Lower leg skin (tissue), 4 donors: ENCODE measurements at regions not wholly inside any gene's neighbourhood (a gene's known extent, or its start where the extent isn't known, plus 50 kb on each side); places are given as distances from the start of the nearest gene placed in this dataset.

ENCODE experiments used
- DNase-seq, 2 donors: peaks; one replicate each; pipeline ENCODE4 v3.0.0-alpha.2; 2019; ENCODE audit warnings: low spot score in 2 of 2
- H3K4me3 ChIP-seq: fragments of 200-600 bp; sonication (generic); 2 replicates; pipeline ENCODE4 v1.5.1; 2017; ENCODE audit warnings: mild to moderate bottlenecking, low read depth; ENCODE audit not compliant: poor library complexity, severe bottlenecking
- POLR2A ChIP-seq, 2 donors: fragments of 450-650 bp; IDR thresholded peaks; one replicate each; pipeline ENCODE4 v1.6.1; 2016 to 2017; ENCODE audit warnings: antibody characterized with exemption in 2 of 2, mild to moderate bottlenecking in 1 of 2, moderate library complexity in 1 of 2
- WGBS, 2 donors: methylation state at CpG; one replicate each; pipeline ENCODE4 v1.1.5; 2018; 5-methylcytosine and 5-hydroxymethylcytosine counted together
- intact Hi-C: fragments of 100-400 bp; cut with DNase I; formaldehyde crosslinking; loops from one replicate; pipeline ENCODE4 v1.15.0; 2023; ENCODE audit warnings: low total_unique reads
- TF ChIP-seq, protein P1 (sequence below), 3 donors: fragments of 450-650 bp; IDR thresholded peaks; one replicate each; pipeline ENCODE4 v1.5.1; 2016; ENCODE audit warnings: antibody characterized with exemption in 3 of 3, mild to moderate bottlenecking in 3 of 3, moderate library complexity in 2 of 3

DNA sequence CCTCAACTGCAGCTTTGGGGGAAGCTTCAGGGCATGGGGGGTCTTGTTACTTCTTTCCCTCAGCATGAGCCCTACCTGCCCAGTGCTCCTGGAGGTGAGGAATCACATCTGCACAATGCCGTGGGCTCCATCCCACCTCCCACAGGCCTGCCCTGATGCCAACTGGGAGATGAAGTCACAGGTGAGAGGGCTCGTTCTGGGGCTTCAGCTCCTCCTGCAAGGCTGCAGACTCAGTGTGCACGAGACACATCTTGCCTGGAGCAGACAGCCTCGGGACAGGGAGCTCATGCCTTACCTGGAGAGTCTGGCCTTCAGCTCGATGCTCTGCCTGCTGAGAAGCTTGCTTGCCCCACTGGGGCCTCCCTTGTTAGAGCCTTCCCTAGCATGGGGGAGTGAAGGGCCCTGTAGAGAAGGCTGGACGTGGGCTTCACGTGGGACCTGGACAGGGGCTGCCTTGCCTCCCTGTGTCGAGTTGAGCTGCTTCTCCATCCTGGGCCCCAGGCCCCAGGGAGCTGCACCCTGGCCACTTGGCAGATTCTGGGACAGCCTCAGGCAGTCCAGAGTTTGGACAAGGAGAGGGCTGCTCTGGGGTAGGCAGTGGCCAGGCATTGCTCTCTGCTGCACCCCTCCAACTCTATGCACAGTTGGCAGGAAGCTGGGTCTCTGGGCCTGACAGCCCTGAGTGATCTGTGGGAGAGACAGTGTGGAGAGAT lies 171.4 kb downstream of the KIF26A start:
- intact Hi-C loops: no loop called here
- no peak for DNase-seq
- no peak for TF ChIP-seq POLR2A (IDR thresholded peaks at IDR 0.05)
- TF ChIP-seq, protein P1, sequence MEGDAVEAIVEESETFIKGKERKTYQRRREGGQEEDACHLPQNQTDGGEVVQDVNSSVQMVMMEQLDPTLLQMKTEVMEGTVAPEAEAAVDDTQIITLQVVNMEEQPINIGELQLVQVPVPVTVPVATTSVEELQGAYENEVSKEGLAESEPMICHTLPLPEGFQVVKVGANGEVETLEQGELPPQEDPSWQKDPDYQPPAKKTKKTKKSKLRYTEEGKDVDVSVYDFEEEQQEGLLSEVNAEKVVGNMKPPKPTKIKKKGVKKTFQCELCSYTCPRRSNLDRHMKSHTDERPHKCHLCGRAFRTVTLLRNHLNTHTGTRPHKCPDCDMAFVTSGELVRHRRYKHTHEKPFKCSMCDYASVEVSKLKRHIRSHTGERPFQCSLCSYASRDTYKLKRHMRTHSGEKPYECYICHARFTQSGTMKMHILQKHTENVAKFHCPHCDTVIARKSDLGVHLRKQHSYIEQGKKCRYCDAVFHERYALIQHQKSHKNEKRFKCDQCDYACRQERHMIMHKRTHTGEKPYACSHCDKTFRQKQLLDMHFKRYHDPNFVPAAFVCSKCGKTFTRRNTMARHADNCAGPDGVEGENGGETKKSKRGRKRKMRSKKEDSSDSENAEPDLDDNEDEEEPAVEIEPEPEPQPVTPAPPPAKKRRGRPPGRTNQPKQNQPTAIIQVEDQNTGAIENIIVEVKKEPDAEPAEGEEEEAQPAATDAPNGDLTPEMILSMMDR (IDR thresholded peaks at IDR 0.05): no peak
- WGBS, 2 donors: 90 to 94% methylated on average over 2 to 5 of the region's 8 CpGs
- no peak overlapping the region for H3K4me3 ChIP-seq

DNA sequence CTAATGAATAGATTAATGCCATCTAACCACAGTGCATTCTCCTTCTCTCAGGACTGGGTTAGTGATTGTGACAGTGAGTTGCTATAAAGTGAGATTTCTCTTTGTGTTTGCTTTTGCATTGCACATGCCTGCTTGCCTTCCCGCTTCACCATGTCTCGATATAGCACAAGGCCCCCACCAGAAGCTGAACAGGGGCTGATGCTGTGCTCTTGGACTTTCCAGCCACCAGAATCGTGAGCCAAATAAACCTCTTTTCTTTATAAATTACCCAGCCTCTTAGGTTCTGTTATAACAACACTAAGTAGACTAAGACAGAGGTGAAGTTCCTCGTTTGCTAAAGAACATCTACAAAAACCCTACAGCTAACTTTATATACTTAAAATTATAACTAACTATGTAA lies 173.0 kb downstream of the KIF26A start:
- no peak overlapping the region for H3K4me3 ChIP-seq
- intact Hi-C loops: no loop called here
- 68 to 73% methylated on average over 4 of the region's 4 CpGs for WGBS, 2 donors
- no peak for TF ChIP-seq POLR2A (IDR thresholded peaks at IDR 0.05)
- TF ChIP-seq, protein P1 (IDR thresholded peaks at IDR 0.05): no peak
- DNase-seq: no peak

DNA sequence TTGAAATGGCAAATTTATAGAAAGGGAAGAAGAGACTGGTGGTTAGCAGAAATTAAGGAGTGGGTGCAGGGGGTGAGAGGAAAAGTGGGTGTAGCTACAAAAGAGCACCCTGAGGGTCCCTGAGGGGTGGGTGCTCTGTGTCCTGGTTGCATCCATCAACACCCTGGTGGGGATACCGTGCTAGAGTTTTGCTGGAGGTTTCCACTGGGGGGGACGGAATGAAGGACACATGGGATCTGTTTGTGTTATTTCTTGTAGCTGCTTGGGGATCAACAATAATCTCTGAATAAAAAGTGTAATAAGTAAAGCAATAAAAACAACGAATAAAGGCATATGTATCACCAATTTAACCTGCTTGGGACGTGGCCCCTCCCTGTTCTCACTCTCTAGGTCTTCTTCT lies 175.3 kb downstream of the KIF26A start:
- intact Hi-C loops: no loop called here
- DNase-seq: no peak
- WGBS, 2 donors: 70 to 81% methylated on average over 4 of the region's 4 CpGs
- no peak overlapping the region for H3K4me3 ChIP-seq
- TF ChIP-seq POLR2A (IDR thresholded peaks at IDR 0.05): no peak
- TF ChIP-seq, protein P1 (IDR thresholded peaks at IDR 0.05): no peak

DNA sequence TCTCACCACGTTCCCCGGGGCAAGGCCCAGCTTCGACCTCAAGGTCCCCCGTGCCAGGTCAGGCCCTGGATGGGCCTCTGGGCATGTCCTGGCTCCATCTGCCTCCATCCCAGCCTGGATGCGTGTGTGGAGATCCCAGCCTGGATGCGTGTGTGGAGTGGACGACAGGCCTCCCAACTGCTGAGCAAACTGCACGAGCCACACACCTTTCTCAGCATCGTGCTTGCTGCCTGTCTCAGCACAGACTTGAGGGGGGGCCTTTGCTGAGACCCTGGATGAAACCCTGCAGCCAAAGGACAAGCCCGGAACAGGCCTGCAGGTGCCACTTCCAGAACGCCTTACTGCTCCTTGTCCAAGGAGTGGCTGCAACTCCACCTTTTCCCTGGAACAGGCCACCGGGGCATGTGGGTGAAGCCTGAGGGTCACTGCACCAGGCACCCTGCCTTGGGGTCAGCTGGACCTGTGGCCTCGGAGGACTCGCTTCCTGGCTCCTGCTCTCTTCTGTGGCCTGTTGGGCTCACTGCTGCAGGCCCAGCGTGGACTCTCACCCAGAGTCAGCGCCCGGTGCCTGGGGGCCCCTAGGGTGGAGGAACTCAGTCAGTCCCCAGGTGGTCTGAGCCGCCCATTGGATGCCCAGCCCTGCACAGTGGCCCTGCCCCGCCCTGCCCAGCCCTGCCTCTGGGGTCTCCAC lies 176.0 kb downstream of the KIF26A start:
- DNase-seq: peak in 1 of 2 donors; percentile 76
- H3K4me3 ChIP-seq: no peak overlapping the region
- intact Hi-C loops: no loop called here
- 74 to 84% methylated on average over 16 to 19 of the region's 19 CpGs for WGBS, 2 donors
- TF ChIP-seq POLR2A (IDR thresholded peaks at IDR 0.05): no peak
- TF ChIP-seq, protein P1 (IDR thresholded peaks at IDR 0.05): no peak

DNA sequence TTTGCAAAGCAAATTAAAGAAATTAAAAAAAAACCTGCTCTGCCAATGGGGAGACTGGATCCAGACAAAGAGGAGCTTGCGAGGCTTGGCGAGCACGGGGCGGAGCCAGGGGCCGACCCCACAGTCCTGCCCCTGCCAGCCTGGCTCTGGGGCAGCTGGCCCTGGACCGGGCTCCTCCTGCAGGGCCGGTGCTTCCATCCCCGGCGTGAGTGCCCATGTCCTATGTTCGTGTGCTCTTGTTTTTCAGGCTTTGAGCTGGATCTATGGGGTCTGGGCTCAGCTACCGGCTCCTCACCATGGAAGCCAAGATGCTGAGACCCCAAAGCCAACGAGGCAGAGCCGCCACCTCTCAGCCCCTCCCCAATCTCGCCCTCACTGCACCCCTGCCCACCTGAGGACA lies 176.8 kb downstream of the KIF26A start:
- intact Hi-C loops: no loop called here
- 68 to 72% methylated on average over 14 of the region's 14 CpGs for WGBS, 2 donors
- DNase-seq: no peak
- TF ChIP-seq, protein P1 (IDR thresholded peaks at IDR 0.05): no peak
- TF ChIP-seq POLR2A (IDR thresholded peaks at IDR 0.05): no peak
- H3K4me3 ChIP-seq: no peak overlapping the region
